Stomach smooth muscle (tissue), 2 donors: ENCODE measurements at regions not wholly inside any gene's neighbourhood (a gene's known extent, or its start where the extent isn't known, plus 50 kb on each side); places are given as distances from the start of the nearest gene placed in this dataset.

Experiments
- H3K27ac ChIP-seq: one replicate; pipeline ENCODE4 v1.7.0; 2013; ENCODE audit warnings: mild to moderate bottlenecking, low read length, inconsistent platforms
- H3K27me3 ChIP-seq, 2 donors: one replicate each; pipeline ENCODE4 v1.7.0; 2013; ENCODE audit warnings: low read length in 2 of 2; ENCODE audit not compliant: insufficient read depth in 2 of 2, control insufficient read depth in 1 of 2
- H3K36me3 ChIP-seq, 2 donors: one replicate each; pipeline ENCODE4 v1.7.0; 2013; ENCODE audit warnings: low read length in 2 of 2; ENCODE audit not compliant: control insufficient read depth in 2 of 2, insufficient read depth in 2 of 2
- H3K4me1 ChIP-seq: one replicate; pipeline ENCODE4 v1.7.0; 2013; ENCODE audit warnings: low read length; ENCODE audit not compliant: control insufficient read depth, insufficient read depth
- H3K4me3 ChIP-seq, 2 donors: one replicate each; pipeline ENCODE4 v1.7.0; 2013; ENCODE audit warnings: low read length in 2 of 2
- H3K9ac ChIP-seq, 2 donors: one replicate each; pipeline ENCODE4 v1.7.0; 2013; ENCODE audit warnings: low read length in 2 of 2, mild to moderate bottlenecking in 1 of 2
- H3K9me3 ChIP-seq, 2 donors: one replicate each; pipeline ENCODE4 v1.7.0; 2013; ENCODE audit warnings: low read length in 2 of 2; ENCODE audit not compliant: control insufficient read depth in 2 of 2
- donor health status: healthy.
- donor health status: Pancreatic carcinoma.

- no peak overlapping the region for H3K4me3 ChIP-seq
- H3K4me1 ChIP-seq = no peaks in the 10 kb centered on the region
- no peaks in the 10 kb centered on the region for H3K36me3 ChIP-seq
- no peak overlapping the region for H3K9ac ChIP-seq
- no peaks in the 10 kb centered on the region for H3K27me3 ChIP-seq
- H3K27ac ChIP-seq = no peak overlapping the region
- no peaks in the 10 kb centered on the region for H3K9me3 ChIP-seq
Observed at GRCh38 chr11:80584661-80585060, 1143.8 kb upstream of the TENM4 start.

- Histone ChIP-seq H3K4me3 (no peak overlapping the region), H3K36me3 (no peaks in the 10 kb centered on the region), H3K27me3 (no peaks in the 10 kb centered on the region), H3K9me3 (no peaks in the 10 kb centered on the region), H3K9ac (no peak overlapping the region), H3K27ac (no peak overlapping the region), H3K4me1 (no peaks in the 10 kb centered on the region)
Observed at GRCh38 chr11:80569832-80570231, 1129.0 kb upstream of the TENM4 start.

- Histone ChIP-seq H3K4me1 (no peaks in the 10 kb centered on the region), H3K4me3 (no peak overlapping the region), H3K27me3 (no peaks in the 10 kb centered on the region), H3K9ac (no peak overlapping the region), H3K27ac (no peak overlapping the region), H3K9me3 (no peaks in the 10 kb centered on the region), H3K36me3 (no peaks in the 10 kb centered on the region)
Observed at GRCh38 chr11:80565231-80565630, 1124.4 kb upstream of the TENM4 start.

- no peak overlapping the region for H3K4me3 ChIP-seq
- no peak overlapping the region for H3K27ac ChIP-seq
- no peaks in the 10 kb centered on the region for H3K9me3 ChIP-seq
- H3K9ac ChIP-seq = no peak overlapping the region
- no peaks in the 10 kb centered on the region for H3K4me1 ChIP-seq
- H3K36me3 ChIP-seq = no peaks in the 10 kb centered on the region
- H3K27me3 ChIP-seq = no peaks in the 10 kb centered on the region
Observed at GRCh38 chr11:80562523-80563125, 1121.8 kb upstream of the TENM4 start.

- no peaks in the 10 kb centered on the region for H3K36me3 ChIP-seq
- no peak overlapping the region for H3K27ac ChIP-seq
- H3K4me1 ChIP-seq = no peaks in the 10 kb centered on the region
- H3K27me3 ChIP-seq = no peaks in the 10 kb centered on the region
- H3K4me3 ChIP-seq = no peak overlapping the region
- H3K9me3 ChIP-seq = no peaks in the 10 kb centered on the region
- H3K9ac ChIP-seq = no peak overlapping the region
Observed at GRCh38 chr11:80559942-80560341, 1119.1 kb upstream of the TENM4 start.

GRCh38 chr11:80553565-80553964 lies 1112.7 kb upstream of the TENM4 start:
- Histone ChIP-seq H3K9ac (no peak overlapping the region), H3K36me3 (no peaks in the 10 kb centered on the region), H3K27me3 (no peaks in the 10 kb centered on the region), H3K9me3 (no peaks in the 10 kb centered on the region), H3K27ac (no peak overlapping the region), H3K4me1 (no peaks in the 10 kb centered on the region), H3K4me3 (no peak overlapping the region)

GRCh38 chr11:80542704-80543103 lies 1101.9 kb upstream of the TENM4 start:
- Histone ChIP-seq H3K36me3 (no peaks in the 10 kb centered on the region), H3K4me3 (no peak overlapping the region), H3K27me3 (no peaks in the 10 kb centered on the region), H3K9ac (no peak overlapping the region), H3K27ac (no peak overlapping the region), H3K4me1 (no peaks in the 10 kb centered on the region), H3K9me3 (no peaks in the 10 kb centered on the region)

- Histone ChIP-seq H3K9me3 (peaks cover 0 to 5% of the 10 kb centered on the region in 2 donors), H3K4me1 (no peaks in the 10 kb centered on the region), H3K27me3 (no peaks in the 10 kb centered on the region), H3K4me3 (no peak overlapping the region), H3K9ac (no peak overlapping the region), H3K27ac (no peak overlapping the region), H3K36me3 (no peaks in the 10 kb centered on the region)
Observed at GRCh38 chr11:80538040-80538439, 1097.2 kb upstream of the TENM4 start.

- H3K9ac ChIP-seq = no peak overlapping the region
- no peaks in the 10 kb centered on the region for H3K4me1 ChIP-seq
- no peak overlapping the region for H3K4me3 ChIP-seq
- H3K9me3 ChIP-seq = peaks cover 0 to 5% of the 10 kb centered on the region in 2 donors
- no peaks in the 10 kb centered on the region for H3K27me3 ChIP-seq
- H3K36me3 ChIP-seq = no peaks in the 10 kb centered on the region
- H3K27ac ChIP-seq = no peak overlapping the region
Observed at GRCh38 chr11:80533463-80533862, 1092.6 kb upstream of the TENM4 start.

- H3K27me3 ChIP-seq = no peaks in the 10 kb centered on the region
- no peaks in the 10 kb centered on the region for H3K36me3 ChIP-seq
- peaks cover 0 to 5% of the 10 kb centered on the region in 2 donors for H3K9me3 ChIP-seq
- no peak overlapping the region for H3K4me3 ChIP-seq
- H3K4me1 ChIP-seq = no peaks in the 10 kb centered on the region
- no peak overlapping the region for H3K27ac ChIP-seq
- no peak overlapping the region for H3K9ac ChIP-seq
Observed at GRCh38 chr11:80532633-80533232, 1091.9 kb upstream of the TENM4 start.

GRCh38 chr11:80529726-80530125 lies 1088.9 kb upstream of the TENM4 start:
- Histone ChIP-seq H3K27me3 (no peaks in the 10 kb centered on the region), H3K9me3 (peaks cover 0 to 5% of the 10 kb centered on the region in 2 donors), H3K9ac (no peak overlapping the region), H3K27ac (no peak overlapping the region), H3K4me1 (no peaks in the 10 kb centered on the region), H3K36me3 (no peaks in the 10 kb centered on the region), H3K4me3 (no peak overlapping the region)
